B cell (primary cell): ENCODE measurements at regions not wholly inside any gene's neighbourhood (a gene's known extent, or its start where the extent isn't known, plus 50 kb on each side); places are given as distances from the start of the nearest gene placed in this dataset.

Experiments
- ATAC-seq: fragments of 200-7000 bp; cut with Tn5 transposase; one replicate; pipeline ENCODE4 v1.10.0; 2021; ENCODE audit warnings: low read depth, mild to moderate bottlenecking, moderate number of reproducible peaks, moderate library complexity
- CTCF ChIA-PET: fragments of 350-600 bp; sonication (Branson Sonifier 250); formaldehyde crosslinking; loops from one replicate; lab custom pipeline; 2021; ENCODE audit warnings: antibody characterized with exemption, inconsistent platforms; lab: Charles Lee
- POLR2A ChIA-PET: fragments of 350-600 bp; sonication (Branson Sonifier 250); formaldehyde crosslinking; loops from one replicate; lab custom pipeline; 2021; ENCODE audit warnings: antibody characterized with exemption; lab: Charles Lee
- DNase-seq: peaks from one replicate; pipeline ENCODE4 v3.0.0; 2013
- H2AFZ ChIP-seq: 2 replicates; pipeline ENCODE4 v1.6.1; 2012; ENCODE audit warnings: mild to moderate bottlenecking, low read depth, low read length; ENCODE audit not compliant: insufficient read depth, poor library complexity, severe bottlenecking
- H3K27ac ChIP-seq, 2 donors: 1 replicate in 1 of 2; 2 replicates in 1 of 2; pipeline ENCODE4 v1.5.1; 2012 to 2013; ENCODE audit warnings: low read length in 2 of 2, mild to moderate bottlenecking in 2 of 2, moderate library complexity in 1 of 2
- H3K27me3 ChIP-seq, 4 experiments: fragments of 200-600 bp in 1 of 4; sonication (generic) in 1 of 4; replicated peaks in 1 of 4; 1 replicate in 2 of 4; 2 replicates in 2 of 4; pipeline versions ENCODE4 v1.6.1 to v1.7.0; 2013 to 2016; ENCODE audit warnings: low read length in 3 of 4, mild to moderate bottlenecking in 2 of 4, mixed read lengths in 1 of 4, moderate library complexity in 1 of 4; ENCODE audit not compliant: insufficient read depth in 4 of 4, control insufficient read depth in 3 of 4; ENCODE audit errors: control extremely low read depth in 1 of 4
- H3K36me3 ChIP-seq, 2 experiments: replicated peaks in 1 of 2; 1 replicate in 1 of 2; 2 replicates in 1 of 2; pipeline versions ENCODE4 v1.6.1 to v1.7.1; 2013; ENCODE audit warnings: low read length in 1 of 2; ENCODE audit not compliant: insufficient read depth in 2 of 2, control insufficient read depth in 1 of 2; ENCODE audit errors: control extremely low read depth in 1 of 2, extremely low read depth in 1 of 2
- H3K4me1 ChIP-seq, 2 donors: fragments of 200-600 bp in 1 of 2; sonication (generic) in 1 of 2; 1 replicate in 1 of 2; 2 replicates in 1 of 2; pipeline versions ENCODE4 v1.5.1 to v1.6.1; 2013 to 2017; ENCODE audit warnings: low read length in 2 of 2; ENCODE audit not compliant: control insufficient read depth in 2 of 2, insufficient read depth in 2 of 2
- H3K4me2 ChIP-seq: replicated peaks from 2 replicates; pipeline ENCODE3; 2012; ENCODE audit warnings: mild to moderate bottlenecking, low read depth, low read length; ENCODE audit not compliant: poor library complexity, severe bottlenecking
- H3K4me3 ChIP-seq, 5 experiments: fragments of 200-600 bp in 1 of 5; sonication (generic) in 1 of 5; 1 replicate in 3 of 5; 2 replicates in 2 of 5; pipeline versions ENCODE4 v1.5.1 to v1.7.0; 2011 to 2016; ENCODE audit warnings: low read length in 4 of 5, mild to moderate bottlenecking in 4 of 5, low read depth in 2 of 5, control low read depth in 1 of 5, moderate library complexity in 1 of 5; ENCODE audit not compliant: insufficient read depth in 1 of 5; ENCODE audit errors: control extremely low read depth in 1 of 5, extremely low read depth in 1 of 5
- H3K79me2 ChIP-seq: fragments of 200-600 bp; sonication (generic); one replicate; pipeline ENCODE4 v1.6.0; 2016; ENCODE audit warnings: low read length; ENCODE audit not compliant: control insufficient read depth, insufficient read depth
- H3K9ac ChIP-seq: fragments of 200-600 bp; sonication (generic); 2 replicates; pipeline ENCODE4 v1.6.1; 2017; ENCODE audit warnings: mild to moderate bottlenecking, low read length, moderate library complexity
- H3K9me3 ChIP-seq, 3 donors: one replicate each; pipeline versions ENCODE4 v1.6.1 to v1.7.1; 2013; ENCODE audit warnings: low read length in 2 of 3; ENCODE audit not compliant: control insufficient read depth in 2 of 3, insufficient read depth in 1 of 3; ENCODE audit errors: control extremely low read depth in 1 of 3
- H4K20me1 ChIP-seq: 2 replicates; pipeline ENCODE4 v1.6.0; 2012; ENCODE audit warnings: mild to moderate bottlenecking, low read length; ENCODE audit not compliant: insufficient read depth, control insufficient read depth, poor library complexity, severe bottlenecking
- H3K27ac Mint-ChIP-seq: one replicate; pipeline ENCODE4 v1.8.0; 2021; ENCODE audit warnings: mixed read lengths
- H3K27me3 Mint-ChIP-seq: one replicate; pipeline ENCODE4 v1.8.0; 2021; ENCODE audit warnings: mixed read lengths
- H3K4me1 Mint-ChIP-seq: one replicate; pipeline ENCODE4 v1.8.0; 2021; ENCODE audit warnings: mixed read lengths
- H3K4me3 Mint-ChIP-seq: one replicate; pipeline ENCODE4 v1.8.0; 2021; ENCODE audit warnings: mixed read lengths
- H3K9me3 Mint-ChIP-seq: one replicate; pipeline ENCODE4 v1.8.0; 2022; ENCODE audit warnings: mixed read lengths; ENCODE audit not compliant: insufficient read depth
- EZH2 ChIP-seq: IDR thresholded peaks from 2 replicates; pipeline ENCODE4 v1.6.1; 2012; ENCODE audit warnings: borderline replicate concordance, low read depth, mild to moderate bottlenecking, moderate library complexity, low read length; ENCODE audit not compliant: insufficient read depth, poor library complexity, severe bottlenecking
- WGBS: methylation state at CpG from one replicate; pipeline ENCODE4 v1.1.5; 2013; ENCODE audit warnings: missing lambda C conversion rate; ENCODE audit not compliant: insufficient coverage; 5-methylcytosine and 5-hydroxymethylcytosine counted together
- intact Hi-C: fragments of 100-400 bp; cut with micrococcal nuclease; formaldehyde crosslinking; loops from one replicate; pipeline ENCODE4 v1.10.0; 2022
- TF ChIP-seq, protein P1 (sequence below): fragments of 200-600 bp; IDR thresholded peaks from one replicate; pipeline ENCODE4 v1.8.0; 2022; ENCODE audit warnings: antibody characterized with exemption, mild to moderate bottlenecking

DNA sequence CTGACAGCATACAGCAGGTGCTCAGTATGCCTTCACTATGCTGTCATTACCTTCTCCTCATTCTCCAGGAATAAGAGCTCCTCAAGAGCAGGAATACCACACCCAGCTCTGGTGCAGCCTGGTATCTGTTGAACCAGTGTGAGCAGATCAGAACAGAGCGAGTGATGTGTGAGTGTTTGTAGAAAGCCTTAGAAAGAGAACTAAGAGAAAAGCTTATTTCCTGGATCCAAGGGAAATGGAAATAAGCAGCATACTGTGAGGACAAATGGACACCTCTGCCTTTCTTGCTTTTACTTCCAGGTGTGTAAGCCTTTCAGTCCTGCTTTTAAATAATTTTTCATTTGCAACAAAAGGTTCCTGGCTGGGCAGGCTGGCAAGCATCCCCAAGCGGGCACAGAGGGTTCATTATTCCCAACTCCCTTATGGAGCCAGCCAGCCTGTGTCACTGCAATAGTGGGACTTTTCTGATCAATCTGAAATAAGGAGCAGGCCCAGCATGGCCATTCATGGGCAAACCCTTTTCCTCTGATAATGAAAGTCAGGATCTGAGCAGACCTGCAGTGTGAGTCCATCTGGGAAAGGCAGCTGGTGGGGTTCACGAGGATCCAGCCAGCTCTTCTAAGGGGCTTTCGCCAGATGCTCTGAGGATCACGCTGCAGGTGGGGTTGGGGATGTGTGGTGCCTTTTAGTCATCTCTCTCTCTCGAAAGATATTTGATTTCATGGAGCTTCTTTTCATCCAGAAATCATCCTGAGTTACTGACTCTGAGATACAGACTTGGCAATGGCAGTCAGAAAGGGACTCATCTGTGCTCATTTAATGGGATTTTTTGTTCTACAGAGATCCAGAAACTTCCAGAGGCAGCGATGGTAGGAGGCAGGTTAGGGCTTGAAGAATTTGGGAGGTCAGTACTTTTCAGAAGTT, 594.9 kb upstream of the CFAP20DC start:
- Mint-ChIP-seq H3K4me1 (no peaks in the 10 kb centered on the region), H3K27me3 (peaks cover 19% of the 10 kb centered on the region), H3K4me3 (no peak overlapping the region), H3K9me3 (peaks cover 11% of the 10 kb centered on the region), H3K27ac (no peak overlapping the region)
- peaks cover 0 to 17% (median 4%) of the 10 kb centered on the region in 3 donors for H3K9me3 ChIP-seq
- ChIA-PET POLR2A (no interaction called here), CTCF (interaction anchor here (1.5 kb wide), 1 partner anchor 28 kb away, joined by 3 read pairs; no protein-coding TSS in a partner anchor)
- H3K79me2 ChIP-seq: no peaks in the 10 kb centered on the region
- DNase-seq: no peak
- TF ChIP-seq EZH2: no peak
- TF ChIP-seq, protein P1, sequence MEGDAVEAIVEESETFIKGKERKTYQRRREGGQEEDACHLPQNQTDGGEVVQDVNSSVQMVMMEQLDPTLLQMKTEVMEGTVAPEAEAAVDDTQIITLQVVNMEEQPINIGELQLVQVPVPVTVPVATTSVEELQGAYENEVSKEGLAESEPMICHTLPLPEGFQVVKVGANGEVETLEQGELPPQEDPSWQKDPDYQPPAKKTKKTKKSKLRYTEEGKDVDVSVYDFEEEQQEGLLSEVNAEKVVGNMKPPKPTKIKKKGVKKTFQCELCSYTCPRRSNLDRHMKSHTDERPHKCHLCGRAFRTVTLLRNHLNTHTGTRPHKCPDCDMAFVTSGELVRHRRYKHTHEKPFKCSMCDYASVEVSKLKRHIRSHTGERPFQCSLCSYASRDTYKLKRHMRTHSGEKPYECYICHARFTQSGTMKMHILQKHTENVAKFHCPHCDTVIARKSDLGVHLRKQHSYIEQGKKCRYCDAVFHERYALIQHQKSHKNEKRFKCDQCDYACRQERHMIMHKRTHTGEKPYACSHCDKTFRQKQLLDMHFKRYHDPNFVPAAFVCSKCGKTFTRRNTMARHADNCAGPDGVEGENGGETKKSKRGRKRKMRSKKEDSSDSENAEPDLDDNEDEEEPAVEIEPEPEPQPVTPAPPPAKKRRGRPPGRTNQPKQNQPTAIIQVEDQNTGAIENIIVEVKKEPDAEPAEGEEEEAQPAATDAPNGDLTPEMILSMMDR: no peak
- ATAC-seq: no peak
- no peak overlapping the region for H3K4me2 ChIP-seq
- no peaks in the 10 kb centered on the region for H3K27me3 ChIP-seq
- intact Hi-C loops: no loop called here
- no peaks in the 10 kb centered on the region for H4K20me1 ChIP-seq
- 93% methylated on average over 3 of the region's 7 CpGs for WGBS
- H3K27ac ChIP-seq: no peak overlapping the region
- no peak overlapping the region for H2AFZ ChIP-seq
- no peaks in the 10 kb centered on the region for H3K36me3 ChIP-seq
- no peaks in the 10 kb centered on the region for H3K4me1 ChIP-seq
- H3K9ac ChIP-seq: no peak overlapping the region
- no peak overlapping the region for H3K4me3 ChIP-seq
